ENCODE measurements at regions not wholly inside any gene's neighbourhood (a gene's known extent, or its start where the extent isn't known, plus 50 kb on each side); places are given as distances from the start of the nearest gene placed in this dataset.
"Not testable (repeated sequence)": the region's sequence is repeated elsewhere in the genome, so short reads cannot be mapped to it uniquely, and the experiment has no call there.

- Histone ChIP-seq H3K9me3 (ENCODE audit: control insufficient read depth in 2 of 2, insufficient read depth in 1 of 2, low read depth in 1 of 2, low read length in 1 of 2) (peaks cover 0 to 9% of the 10 kb centered on the region in 2 donors), H3K4me3 (ENCODE audit: low read depth in 1 of 3, low read length in 3 of 3) (no peak overlapping the region), H3K36me3 (ENCODE audit: control insufficient read depth in 3 of 3, insufficient read depth in 2 of 3, low read depth in 1 of 3, low read length in 3 of 3) (no peaks in the 10 kb centered on the region), H3K4me1 (ENCODE audit: control insufficient read depth in 3 of 3, insufficient read depth in 2 of 3, low read depth in 1 of 3, low read length in 2 of 3) (no peaks in the 10 kb centered on the region), H3K27ac (ENCODE audit: low read depth in 1 of 3, low read length in 2 of 3) (no peak overlapping the region), H3K27me3 (ENCODE audit: control insufficient read depth in 3 of 3, insufficient read depth in 3 of 3, low read length in 3 of 3) (no peaks in the 10 kb centered on the region)
- FAIRE-seq = no peak
- WGBS, 3 donors = 54 to 88% (median 77%) methylated on average over 1 of the region's 1 CpG
- DNase-seq = no peak
Observed at GRCh38 chr14:45906257-45906656, 653.3 kb upstream of the MIS18BP1 start.

GRCh38 chr14:45905672-45906071 is 652.7 kb upstream of the MIS18BP1 start:
- no peaks in the 10 kb centered on the region for H3K4me1 ChIP-seq (ENCODE audit: control insufficient read depth in 3 of 3, insufficient read depth in 2 of 3, low read depth in 1 of 3, low read length in 2 of 3)
- H3K27ac ChIP-seq (ENCODE audit: low read depth in 1 of 3, low read length in 2 of 3) = no peak overlapping the region
- H3K4me3 ChIP-seq (ENCODE audit: low read depth in 1 of 3, low read length in 3 of 3) = no peak overlapping the region
- no peak for FAIRE-seq
- no peaks in the 10 kb centered on the region for H3K36me3 ChIP-seq (ENCODE audit: control insufficient read depth in 3 of 3, insufficient read depth in 2 of 3, low read depth in 1 of 3, low read length in 3 of 3)
- no peaks in the 10 kb centered on the region for H3K27me3 ChIP-seq (ENCODE audit: control insufficient read depth in 3 of 3, insufficient read depth in 3 of 3, low read length in 3 of 3)
- H3K9me3 ChIP-seq (ENCODE audit: control insufficient read depth in 2 of 2, insufficient read depth in 1 of 2, low read depth in 1 of 2, low read length in 1 of 2) = peaks cover 0 to 7% of the 10 kb centered on the region in 2 donors
- WGBS, 3 donors = 67 to 73% (median 73%) methylated on average over 1 of the region's 1 CpG
- DNase-seq = no peak

- DNase-seq = no peak
- H3K9me3 ChIP-seq (ENCODE audit: control insufficient read depth in 2 of 2, insufficient read depth in 1 of 2, low read depth in 1 of 2, low read length in 1 of 2) = no peaks in the 10 kb centered on the region
- no peak for FAIRE-seq
- no peaks in the 10 kb centered on the region for H3K27me3 ChIP-seq (ENCODE audit: control insufficient read depth in 3 of 3, insufficient read depth in 3 of 3, low read length in 3 of 3)
- no peak overlapping the region for H3K27ac ChIP-seq (ENCODE audit: low read depth in 1 of 3, low read length in 2 of 3)
- no peaks in the 10 kb centered on the region for H3K36me3 ChIP-seq (ENCODE audit: control insufficient read depth in 3 of 3, insufficient read depth in 2 of 3, low read depth in 1 of 3, low read length in 3 of 3)
- no peaks in the 10 kb centered on the region for H3K4me1 ChIP-seq (ENCODE audit: control insufficient read depth in 3 of 3, insufficient read depth in 2 of 3, low read depth in 1 of 3, low read length in 2 of 3)
- H3K4me3 ChIP-seq (ENCODE audit: low read depth in 1 of 3, low read length in 3 of 3) = no peak overlapping the region
- 84 to 92% (median 91%) methylated on average over 1 of the region's 1 CpG for WGBS, 3 donors
Observed at GRCh38 chr14:45904314-45904713, 651.3 kb upstream of the MIS18BP1 start.

- DNase-seq (no peak), FAIRE-seq (no peak)
- WGBS, 3 donors = 78 to 86% (median 83%) methylated on average over 3 of the region's 3 CpGs
- no peak overlapping the region for H3K4me3 ChIP-seq (ENCODE audit: low read depth in 1 of 3, low read length in 3 of 3)
- H3K27me3 ChIP-seq (ENCODE audit: control insufficient read depth in 3 of 3, insufficient read depth in 3 of 3, low read length in 3 of 3) = no peaks in the 10 kb centered on the region
- H3K9me3 ChIP-seq (ENCODE audit: control insufficient read depth in 2 of 2, insufficient read depth in 1 of 2, low read depth in 1 of 2, low read length in 1 of 2) = no peaks in the 10 kb centered on the region
- no peak overlapping the region for H3K27ac ChIP-seq (ENCODE audit: low read depth in 1 of 3, low read length in 2 of 3)
- no peaks in the 10 kb centered on the region for H3K4me1 ChIP-seq (ENCODE audit: control insufficient read depth in 3 of 3, insufficient read depth in 2 of 3, low read depth in 1 of 3, low read length in 2 of 3)
- no peaks in the 10 kb centered on the region for H3K36me3 ChIP-seq (ENCODE audit: control insufficient read depth in 3 of 3, insufficient read depth in 2 of 3, low read depth in 1 of 3, low read length in 3 of 3)
Observed at GRCh38 chr14:45902241-45902640, 649.2 kb upstream of the MIS18BP1 start.

GRCh38 chr14:45897439-45897838 is 644.4 kb upstream of the MIS18BP1 start:
- whole genome bisulfite sequencing, 3 donors = 36 to 57% (median 38%) methylated on average over 3 of the region's 3 CpGs
- H3K9me3 ChIP-seq (ENCODE audit: control insufficient read depth in 2 of 2, insufficient read depth in 1 of 2, low read depth in 1 of 2, low read length in 1 of 2) = no peaks in the 10 kb centered on the region
- H3K4me1 ChIP-seq (ENCODE audit: control insufficient read depth in 3 of 3, insufficient read depth in 2 of 3, low read depth in 1 of 3, low read length in 2 of 3) = no peaks in the 10 kb centered on the region
- H3K27me3 ChIP-seq (ENCODE audit: control insufficient read depth in 3 of 3, insufficient read depth in 3 of 3, low read length in 3 of 3) = no peaks in the 10 kb centered on the region
- FAIRE-seq (no peak), DNase-seq (no peak)
- H3K27ac ChIP-seq (ENCODE audit: low read depth in 1 of 3, low read length in 2 of 3) = no peak overlapping the region
- no peak overlapping the region for H3K4me3 ChIP-seq (ENCODE audit: low read depth in 1 of 3, low read length in 3 of 3)
- H3K36me3 ChIP-seq (ENCODE audit: control insufficient read depth in 3 of 3, insufficient read depth in 2 of 3, low read depth in 1 of 3, low read length in 3 of 3) = no peaks in the 10 kb centered on the region

GRCh38 chr14:45893127-45893526 is 640.1 kb upstream of the MIS18BP1 start:
- Histone ChIP-seq H3K4me3 (ENCODE audit: low read depth in 1 of 3, low read length in 3 of 3) (no peak overlapping the region), H3K4me1 (ENCODE audit: control insufficient read depth in 3 of 3, insufficient read depth in 2 of 3, low read depth in 1 of 3, low read length in 2 of 3) (no peaks in the 10 kb centered on the region), H3K27ac (ENCODE audit: low read depth in 1 of 3, low read length in 2 of 3) (no peak overlapping the region), H3K36me3 (ENCODE audit: control insufficient read depth in 3 of 3, insufficient read depth in 2 of 3, low read depth in 1 of 3, low read length in 3 of 3) (no peaks in the 10 kb centered on the region), H3K27me3 (ENCODE audit: control insufficient read depth in 3 of 3, insufficient read depth in 3 of 3, low read length in 3 of 3) (no peaks in the 10 kb centered on the region), H3K9me3 (ENCODE audit: control insufficient read depth in 2 of 2, insufficient read depth in 1 of 2, low read depth in 1 of 2, low read length in 1 of 2) (no peaks in the 10 kb centered on the region)
- DNase-seq (no peak), FAIRE-seq (no peak)
- 18 to 37% (median 28%) methylated on average over 3 of the region's 3 CpGs for WGBS, 3 donors

- DNase-seq = peak in 1 of 2 donors; percentile 55
- Histone ChIP-seq H3K36me3 (ENCODE audit: control insufficient read depth in 3 of 3, insufficient read depth in 2 of 3, low read depth in 1 of 3, low read length in 3 of 3) (no peaks in the 10 kb centered on the region), H3K4me3 (ENCODE audit: low read depth in 1 of 3, low read length in 3 of 3) (no peak overlapping the region), H3K27me3 (ENCODE audit: control insufficient read depth in 3 of 3, insufficient read depth in 3 of 3, low read length in 3 of 3) (no peaks in the 10 kb centered on the region), H3K27ac (ENCODE audit: low read depth in 1 of 3, low read length in 2 of 3) (no peak overlapping the region), H3K9me3 (ENCODE audit: control insufficient read depth in 2 of 2, insufficient read depth in 1 of 2, low read depth in 1 of 2, low read length in 1 of 2) (no peaks in the 10 kb centered on the region), H3K4me1 (ENCODE audit: control insufficient read depth in 3 of 3, insufficient read depth in 2 of 3, low read depth in 1 of 3, low read length in 2 of 3) (no peaks in the 10 kb centered on the region)
- FAIRE-seq = no peak
- WGBS, 3 donors = 31 to 57% (median 44%) methylated on average over 18 of the region's 18 CpGs
Observed at GRCh38 chr14:45891417-45892080, 638.5 kb upstream of the MIS18BP1 start.

- FAIRE-seq; H3K4me3 ChIP-seq (ENCODE audit: low read depth in 1 of 3, low read length in 3 of 3); DNase-seq; H3K9me3 ChIP-seq (ENCODE audit: control insufficient read depth in 2 of 2, insufficient read depth in 1 of 2, low read depth in 1 of 2, low read length in 1 of 2); H3K27me3 ChIP-seq (ENCODE audit: control insufficient read depth in 3 of 3, insufficient read depth in 3 of 3, low read length in 3 of 3); H3K4me1 ChIP-seq (ENCODE audit: control insufficient read depth in 3 of 3, insufficient read depth in 2 of 3, low read depth in 1 of 3, low read length in 2 of 3); H3K36me3 ChIP-seq (ENCODE audit: control insufficient read depth in 3 of 3, insufficient read depth in 2 of 3, low read depth in 1 of 3, low read length in 3 of 3); H3K27ac ChIP-seq (ENCODE audit: low read depth in 1 of 3, low read length in 2 of 3): not testable (repeated sequence)
- 81 to 89% (median 86%) methylated on average over 24 to 28 of the region's 28 CpGs for WGBS, 3 donors
Observed at GRCh38 chr14:45888766-45889285, 635.8 kb upstream of the MIS18BP1 start.

GRCh38 chr14:45877981-45878380 is 625.0 kb upstream of the MIS18BP1 start:
- Histone ChIP-seq H3K36me3 (ENCODE audit: control insufficient read depth in 3 of 3, insufficient read depth in 2 of 3, low read depth in 1 of 3, low read length in 3 of 3) (no peaks in the 10 kb centered on the region), H3K9me3 (ENCODE audit: control insufficient read depth in 2 of 2, insufficient read depth in 1 of 2, low read depth in 1 of 2, low read length in 1 of 2) (peaks cover 0 to 7% of the 10 kb centered on the region in 2 donors), H3K27ac (ENCODE audit: low read depth in 1 of 3, low read length in 2 of 3) (no peak overlapping the region), H3K4me3 (ENCODE audit: low read depth in 1 of 3, low read length in 3 of 3) (no peak overlapping the region), H3K4me1 (ENCODE audit: control insufficient read depth in 3 of 3, insufficient read depth in 2 of 3, low read depth in 1 of 3, low read length in 2 of 3) (no peaks in the 10 kb centered on the region), H3K27me3 (ENCODE audit: control insufficient read depth in 3 of 3, insufficient read depth in 3 of 3, low read length in 3 of 3) (no peaks in the 10 kb centered on the region)
- 89 to 96% (median 92%) methylated on average over 4 of the region's 4 CpGs for WGBS, 3 donors
- DNase-seq (no peak), FAIRE-seq (no peak)

Measured in small intestine (tissue), 7 donors.